GM12874 (cell line): ENCODE measurements at regions not wholly inside any gene's neighbourhood (a gene's known extent, or its start where the extent isn't known, plus 50 kb on each side); places are given as distances from the start of the nearest gene placed in this dataset.

Experiments used
- TF ChIP-seq, protein P1 (sequence below): IDR thresholded peaks from 2 replicates; pipeline ENCODE4 v1.5.1; 2011; ENCODE audit warnings: low read depth, mild to moderate bottlenecking, control low read depth, low read length, moderate library complexity; ENCODE audit not compliant: insufficient read depth

DNA sequence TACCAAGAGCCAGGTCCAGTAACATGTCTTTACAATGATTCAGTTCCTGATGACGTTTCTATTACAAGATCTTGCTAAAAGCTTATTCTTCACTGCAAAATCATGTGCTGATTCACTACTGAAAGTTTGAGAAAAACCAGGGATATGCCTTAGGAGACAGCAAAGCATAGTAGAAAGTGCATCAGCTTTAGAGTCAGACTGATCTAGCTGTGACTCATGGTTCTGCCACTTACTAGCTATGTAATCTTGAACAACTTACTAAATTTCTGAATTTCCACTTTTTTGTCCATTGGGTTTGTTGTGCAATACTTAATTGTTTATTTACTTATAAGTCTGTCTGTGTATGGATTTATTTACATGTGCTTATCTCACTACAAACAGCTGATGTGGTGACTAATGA lies 198.5 kb upstream of the RSPO3 start:
- TF ChIP-seq, protein P1, sequence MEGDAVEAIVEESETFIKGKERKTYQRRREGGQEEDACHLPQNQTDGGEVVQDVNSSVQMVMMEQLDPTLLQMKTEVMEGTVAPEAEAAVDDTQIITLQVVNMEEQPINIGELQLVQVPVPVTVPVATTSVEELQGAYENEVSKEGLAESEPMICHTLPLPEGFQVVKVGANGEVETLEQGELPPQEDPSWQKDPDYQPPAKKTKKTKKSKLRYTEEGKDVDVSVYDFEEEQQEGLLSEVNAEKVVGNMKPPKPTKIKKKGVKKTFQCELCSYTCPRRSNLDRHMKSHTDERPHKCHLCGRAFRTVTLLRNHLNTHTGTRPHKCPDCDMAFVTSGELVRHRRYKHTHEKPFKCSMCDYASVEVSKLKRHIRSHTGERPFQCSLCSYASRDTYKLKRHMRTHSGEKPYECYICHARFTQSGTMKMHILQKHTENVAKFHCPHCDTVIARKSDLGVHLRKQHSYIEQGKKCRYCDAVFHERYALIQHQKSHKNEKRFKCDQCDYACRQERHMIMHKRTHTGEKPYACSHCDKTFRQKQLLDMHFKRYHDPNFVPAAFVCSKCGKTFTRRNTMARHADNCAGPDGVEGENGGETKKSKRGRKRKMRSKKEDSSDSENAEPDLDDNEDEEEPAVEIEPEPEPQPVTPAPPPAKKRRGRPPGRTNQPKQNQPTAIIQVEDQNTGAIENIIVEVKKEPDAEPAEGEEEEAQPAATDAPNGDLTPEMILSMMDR = no peak

DNA sequence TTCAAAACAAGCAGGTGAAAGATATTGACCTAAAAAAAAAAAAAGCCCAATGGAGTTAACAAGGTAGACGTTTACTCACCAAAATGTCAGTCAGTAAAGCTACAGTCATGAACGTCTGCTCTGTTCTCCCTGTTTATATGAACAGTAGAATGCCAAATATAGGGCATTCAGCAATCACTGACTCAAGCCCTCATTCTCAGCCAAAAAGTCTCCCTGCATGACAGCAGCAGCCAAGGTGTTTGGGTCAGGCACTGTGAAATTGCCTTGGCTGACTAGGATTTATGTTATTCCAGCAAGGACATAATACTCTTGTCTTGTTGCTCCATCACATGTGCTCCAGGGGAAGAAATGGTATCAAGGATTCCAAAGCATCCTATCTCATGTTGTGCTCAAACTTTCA lies 194.7 kb upstream of the RSPO3 start:
- TF ChIP-seq, protein P1 = no peak

DNA sequence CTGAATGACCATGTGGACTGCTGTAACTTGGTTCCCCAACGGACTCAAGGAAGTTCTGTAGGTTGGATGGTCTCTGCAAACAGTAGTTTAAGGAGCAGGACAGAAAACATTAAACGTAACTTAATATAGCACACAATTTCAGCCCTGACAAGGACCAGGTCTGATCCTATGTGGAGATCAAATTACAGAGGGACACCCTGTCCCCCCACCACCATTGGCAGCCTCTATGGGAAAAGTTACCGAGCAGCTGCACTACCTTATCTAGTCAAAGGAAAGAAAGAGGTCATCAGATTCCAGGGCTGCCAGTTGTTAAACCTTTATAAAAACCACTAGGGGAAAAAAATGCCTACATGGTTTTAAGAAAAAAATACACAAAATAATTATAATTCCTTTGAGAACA lies 191.5 kb upstream of the RSPO3 start:
- TF ChIP-seq, protein P1 = no peak

DNA sequence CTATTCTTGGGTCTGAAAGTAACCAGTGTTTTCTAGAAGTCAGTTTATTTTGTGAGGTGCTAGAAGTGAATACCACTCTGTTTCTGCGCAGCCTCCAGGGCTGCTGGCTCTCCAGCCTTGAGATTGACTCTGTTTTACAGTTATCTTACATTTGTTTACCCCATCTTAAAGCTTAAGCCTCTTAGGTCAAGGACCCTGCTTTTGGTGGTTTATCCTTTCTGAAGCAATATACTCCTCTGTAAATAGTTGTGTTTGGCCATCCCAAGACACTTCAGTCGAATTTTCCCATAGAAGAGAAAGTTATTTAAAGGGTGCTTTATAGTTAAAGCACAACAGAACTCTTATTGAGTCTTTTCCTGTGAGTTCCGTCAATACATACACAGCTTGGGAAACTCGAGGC lies 190.6 kb upstream of the RSPO3 start:
- TF ChIP-seq, protein P1 = no peak

DNA sequence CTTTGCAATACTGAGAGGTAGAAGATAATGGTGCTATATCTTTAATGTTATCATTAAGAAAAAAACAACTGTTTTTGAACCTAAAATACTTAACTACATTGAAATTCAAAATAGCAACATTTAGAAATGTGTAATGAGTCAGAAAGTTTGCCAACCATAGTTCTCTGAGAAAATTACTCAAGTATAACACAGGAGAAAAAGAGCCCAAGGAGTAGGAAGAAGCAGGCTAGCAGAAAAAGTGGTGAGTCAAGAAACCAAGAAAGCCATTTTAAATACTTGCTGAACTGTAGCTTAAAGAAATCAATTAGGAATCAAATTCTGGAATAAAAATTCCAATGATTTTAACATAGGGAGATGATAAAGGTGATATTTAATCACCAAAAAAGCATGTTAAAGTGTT lies 181.0 kb upstream of the RSPO3 start:
- TF ChIP-seq, protein P1 = no peak

DNA sequence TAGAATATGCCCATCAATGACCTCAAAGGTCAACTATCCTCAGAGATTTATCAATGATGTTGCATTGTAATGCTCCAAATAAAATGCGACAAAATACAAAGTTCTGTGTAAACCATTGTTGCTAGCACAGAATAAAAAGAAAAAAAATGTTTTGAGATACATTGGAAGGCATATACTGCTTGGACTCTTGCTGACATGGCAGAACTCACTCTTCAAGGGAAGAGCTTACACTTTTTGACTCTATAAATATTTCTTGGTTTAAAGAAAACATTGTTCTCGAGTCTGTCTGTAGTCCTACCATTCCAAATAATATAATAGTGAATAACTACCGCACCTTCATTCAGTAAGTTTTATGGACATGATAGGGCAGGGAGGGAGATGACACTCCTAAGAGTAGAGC lies 178.7 kb upstream of the RSPO3 start:
- TF ChIP-seq, protein P1 = no peak

DNA sequence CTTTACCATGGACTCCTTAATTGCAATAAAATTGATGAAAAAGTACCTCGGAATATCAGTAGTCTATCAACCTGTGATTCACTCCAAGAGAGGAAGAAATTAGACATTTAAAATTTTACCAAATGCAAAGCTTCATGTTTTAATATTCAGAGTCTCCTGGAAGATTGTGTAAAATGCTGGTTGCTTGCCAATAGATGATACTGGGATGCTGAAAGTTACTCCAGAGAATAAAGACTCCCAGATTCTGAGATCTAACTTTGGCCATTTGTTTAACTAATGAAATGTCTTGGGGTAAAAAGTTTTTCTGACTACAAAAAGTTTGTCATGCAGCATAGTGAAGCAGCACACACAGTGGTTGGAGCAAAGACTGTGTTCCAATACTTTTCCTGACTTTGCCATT lies 176.7 kb upstream of the RSPO3 start:
- TF ChIP-seq, protein P1 = no peak

DNA sequence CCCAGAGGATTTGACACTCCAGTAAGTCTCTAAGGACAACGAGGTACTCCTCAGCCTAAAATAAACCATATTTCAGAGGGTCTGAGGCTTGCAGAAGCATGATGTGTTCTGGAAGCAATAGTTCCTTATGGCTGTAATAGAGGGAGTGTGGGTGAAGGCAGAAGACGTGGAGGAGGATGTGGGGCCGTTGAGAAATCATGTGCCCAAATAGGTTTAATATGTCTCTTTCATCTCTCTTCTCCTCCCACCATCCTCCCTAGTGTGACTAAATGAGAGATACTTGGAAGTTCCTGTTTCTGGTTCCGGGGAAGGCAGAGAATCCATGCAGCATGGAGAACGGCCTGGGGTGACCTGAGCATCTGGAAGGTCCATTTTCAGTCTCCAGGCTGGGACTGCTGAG lies 174.0 kb upstream of the RSPO3 start:
- TF ChIP-seq, protein P1 = no peak
